Ishikawa (cell line): ENCODE measurements at regions not wholly inside any gene's neighbourhood (a gene's known extent, or its start where the extent isn't known, plus 50 kb on each side); places are given as distances from the start of the nearest gene placed in this dataset.

Experiments used
- CEBPB ChIP-seq: IDR thresholded peaks from 2 replicates; pipeline ENCODE4 v1.6.1; 2012
- CREB1 ChIP-seq: IDR thresholded peaks from 2 replicates; pipeline ENCODE4 v1.6.1; 2012; ENCODE audit warnings: low read depth
- EGR1 ChIP-seq: IDR thresholded peaks from 2 replicates; pipeline ENCODE4 v1.6.1; 2012
- EP300 ChIP-seq: IDR thresholded peaks from 2 replicates; pipeline ENCODE4 v1.6.1; 2012; ENCODE audit warnings: borderline replicate concordance
- FOXM1 ChIP-seq: IDR thresholded peaks from 2 replicates; pipeline ENCODE4 v1.6.1; 2012; ENCODE audit warnings: low read depth, borderline replicate concordance
- NFIC ChIP-seq: IDR thresholded peaks from 2 replicates; pipeline ENCODE4 v1.6.1; 2012
- RAD21 ChIP-seq: IDR thresholded peaks from 2 replicates; pipeline ENCODE4 v1.6.1; 2012; ENCODE audit warnings: low read depth
- TAF1 ChIP-seq: IDR thresholded peaks from 2 replicates; pipeline ENCODE4 v1.6.1; 2012; ENCODE audit warnings: low read depth, mild to moderate bottlenecking
- TCF12 ChIP-seq: IDR thresholded peaks from 2 replicates; pipeline ENCODE4 v1.6.1; 2012; ENCODE audit warnings: low read depth
- TEAD4 ChIP-seq: IDR thresholded peaks from 2 replicates; pipeline ENCODE4 v1.6.1; 2012
- YY1 ChIP-seq: IDR thresholded peaks from 2 replicates; pipeline ENCODE4 v1.6.1; 2012; ENCODE audit warnings: low read depth
- ZBTB7A ChIP-seq: IDR thresholded peaks from 2 replicates; pipeline ENCODE4 v1.6.1; 2012; ENCODE audit warnings: low read depth
- TF ChIP-seq, protein P1 (sequence below): IDR thresholded peaks from 2 replicates; pipeline ENCODE4 v1.6.1; 2012; ENCODE audit warnings: low read depth, mild to moderate bottlenecking
- TF ChIP-seq, protein P2 (sequence below): IDR thresholded peaks from 2 replicates; pipeline ENCODE4 v1.6.1; 2012
- TF ChIP-seq, protein P3 (sequence below): IDR thresholded peaks from 2 replicates; pipeline ENCODE4 v1.6.1; 2012

DNA sequence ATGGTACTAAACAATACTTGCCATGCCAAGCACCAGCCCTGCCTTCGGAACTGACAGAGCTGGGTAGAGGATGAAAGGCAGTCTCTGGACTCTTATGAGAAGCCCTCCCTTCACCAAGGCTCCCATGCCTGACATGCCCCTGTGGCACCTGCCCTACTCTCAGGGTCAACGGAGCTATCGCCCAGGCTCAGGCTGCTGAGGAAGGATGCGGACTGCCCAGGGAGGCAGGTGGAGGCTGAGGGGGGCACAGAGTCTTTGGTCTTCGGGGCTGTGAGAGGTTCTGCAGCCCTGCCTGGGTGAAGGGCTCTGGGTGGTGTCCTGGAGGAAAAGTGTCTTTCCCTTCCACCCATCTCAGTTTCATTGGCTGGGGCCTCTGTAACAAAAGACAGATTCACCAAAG lies 290.8 kb upstream of the B3GAT1 start:
- TF ChIP-seq, protein P1, sequence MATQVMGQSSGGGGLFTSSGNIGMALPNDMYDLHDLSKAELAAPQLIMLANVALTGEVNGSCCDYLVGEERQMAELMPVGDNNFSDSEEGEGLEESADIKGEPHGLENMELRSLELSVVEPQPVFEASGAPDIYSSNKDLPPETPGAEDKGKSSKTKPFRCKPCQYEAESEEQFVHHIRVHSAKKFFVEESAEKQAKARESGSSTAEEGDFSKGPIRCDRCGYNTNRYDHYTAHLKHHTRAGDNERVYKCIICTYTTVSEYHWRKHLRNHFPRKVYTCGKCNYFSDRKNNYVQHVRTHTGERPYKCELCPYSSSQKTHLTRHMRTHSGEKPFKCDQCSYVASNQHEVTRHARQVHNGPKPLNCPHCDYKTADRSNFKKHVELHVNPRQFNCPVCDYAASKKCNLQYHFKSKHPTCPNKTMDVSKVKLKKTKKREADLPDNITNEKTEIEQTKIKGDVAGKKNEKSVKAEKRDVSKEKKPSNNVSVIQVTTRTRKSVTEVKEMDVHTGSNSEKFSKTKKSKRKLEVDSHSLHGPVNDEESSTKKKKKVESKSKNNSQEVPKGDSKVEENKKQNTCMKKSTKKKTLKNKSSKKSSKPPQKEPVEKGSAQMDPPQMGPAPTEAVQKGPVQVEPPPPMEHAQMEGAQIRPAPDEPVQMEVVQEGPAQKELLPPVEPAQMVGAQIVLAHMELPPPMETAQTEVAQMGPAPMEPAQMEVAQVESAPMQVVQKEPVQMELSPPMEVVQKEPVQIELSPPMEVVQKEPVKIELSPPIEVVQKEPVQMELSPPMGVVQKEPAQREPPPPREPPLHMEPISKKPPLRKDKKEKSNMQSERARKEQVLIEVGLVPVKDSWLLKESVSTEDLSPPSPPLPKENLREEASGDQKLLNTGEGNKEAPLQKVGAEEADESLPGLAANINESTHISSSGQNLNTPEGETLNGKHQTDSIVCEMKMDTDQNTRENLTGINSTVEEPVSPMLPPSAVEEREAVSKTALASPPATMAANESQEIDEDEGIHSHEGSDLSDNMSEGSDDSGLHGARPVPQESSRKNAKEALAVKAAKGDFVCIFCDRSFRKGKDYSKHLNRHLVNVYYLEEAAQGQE = no peak
- TF ChIP-seq, protein P2, sequence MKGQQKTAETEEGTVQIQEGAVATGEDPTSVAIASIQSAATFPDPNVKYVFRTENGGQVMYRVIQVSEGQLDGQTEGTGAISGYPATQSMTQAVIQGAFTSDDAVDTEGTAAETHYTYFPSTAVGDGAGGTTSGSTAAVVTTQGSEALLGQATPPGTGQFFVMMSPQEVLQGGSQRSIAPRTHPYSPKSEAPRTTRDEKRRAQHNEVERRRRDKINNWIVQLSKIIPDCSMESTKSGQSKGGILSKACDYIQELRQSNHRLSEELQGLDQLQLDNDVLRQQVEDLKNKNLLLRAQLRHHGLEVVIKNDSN = no peak
- TF ChIP-seq ZBTB7A (no peak), EGR1 (no peak), NFIC (no peak), EP300 (no peak), RAD21 (no peak), TAF1 (no peak), FOXM1 (no peak), CEBPB (no peak), CREB1 (no peak), TCF12 (no peak)
- TF ChIP-seq, protein P3, sequence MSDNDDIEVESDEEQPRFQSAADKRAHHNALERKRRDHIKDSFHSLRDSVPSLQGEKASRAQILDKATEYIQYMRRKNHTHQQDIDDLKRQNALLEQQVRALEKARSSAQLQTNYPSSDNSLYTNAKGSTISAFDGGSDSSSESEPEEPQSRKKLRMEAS = no peak

DNA sequence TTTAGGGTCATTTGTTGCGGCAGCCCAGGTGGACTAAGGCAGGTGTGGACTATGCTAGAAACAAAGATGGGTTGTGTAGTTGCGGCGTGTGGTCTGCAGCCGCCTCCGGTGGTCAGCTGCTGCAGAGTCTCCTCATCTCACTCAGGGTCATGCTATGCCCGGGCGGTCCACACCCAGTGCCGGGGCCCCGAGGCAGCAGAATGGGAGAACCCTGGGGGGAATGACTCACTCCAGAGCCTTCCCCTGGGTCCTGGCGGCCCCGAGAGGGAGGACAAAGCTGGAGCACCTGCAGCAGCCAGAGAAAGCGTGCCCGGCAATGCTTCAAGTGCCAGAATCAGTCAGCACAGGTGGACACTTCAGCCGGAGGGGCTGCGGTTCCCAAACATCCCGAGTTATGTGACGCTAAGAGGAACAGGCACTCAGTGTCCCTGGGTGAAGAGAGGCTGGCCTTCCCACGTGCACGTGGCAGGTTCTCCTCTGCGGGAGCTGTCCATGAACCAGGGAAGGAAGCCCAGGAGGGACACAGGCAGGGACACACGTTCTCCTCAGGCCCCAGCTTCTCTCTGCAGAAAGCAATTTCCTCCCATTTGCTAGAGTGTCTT lies 289.6 kb upstream of the B3GAT1 start:
- no peak for TF ChIP-seq CEBPB
- no peak for TF ChIP-seq EP300
- TF ChIP-seq TAF1 = no peak
- TF ChIP-seq, protein P1 = no peak
- no peak for TF ChIP-seq FOXM1
- TF ChIP-seq ZBTB7A = no peak

DNA sequence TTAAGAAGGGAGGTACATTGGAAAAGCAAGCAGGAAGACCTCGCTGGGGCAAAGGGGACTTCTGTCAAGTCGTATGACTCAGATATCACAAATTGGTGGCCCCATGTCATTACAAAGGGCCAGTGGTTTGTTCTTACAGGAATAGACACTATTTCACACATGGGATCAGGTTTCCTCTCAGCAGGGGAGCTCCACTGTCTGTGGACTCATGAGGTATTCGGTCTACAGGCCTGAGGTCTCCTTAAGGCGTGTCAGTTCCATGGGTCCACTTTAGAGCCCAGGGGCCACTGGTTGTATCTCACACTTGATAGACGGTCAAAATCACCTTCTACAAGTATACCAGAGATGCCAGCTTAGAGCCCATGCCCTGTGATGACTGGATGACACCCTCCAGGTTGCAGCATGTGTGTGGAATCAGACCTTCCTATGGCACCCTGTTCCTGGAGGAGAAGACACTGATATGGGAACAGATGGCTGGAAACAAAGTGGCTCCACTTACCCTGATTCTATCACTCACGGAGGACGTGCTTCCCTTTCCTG lies 288.1 kb upstream of the B3GAT1 start:
- no peak for TF ChIP-seq EP300

DNA sequence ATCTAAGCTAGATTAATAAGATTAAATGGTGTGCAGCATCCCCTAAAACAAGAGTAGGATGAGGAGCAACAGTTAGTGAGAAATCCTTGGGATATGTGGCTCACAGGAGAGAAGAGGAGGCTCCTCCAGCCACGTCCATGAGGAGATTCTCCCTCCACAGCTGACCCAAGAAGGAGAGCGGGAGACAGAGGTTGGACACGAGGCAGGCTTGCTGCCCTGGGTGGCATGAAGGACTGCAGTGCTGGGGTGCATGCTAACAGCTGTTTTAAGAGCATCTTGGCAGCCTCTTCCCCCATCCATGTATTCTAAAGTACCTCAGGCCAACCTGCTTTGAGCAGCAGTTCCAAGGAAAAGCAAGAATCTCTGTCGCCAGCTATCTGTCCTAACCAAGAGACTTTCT lies 284.4 kb upstream of the B3GAT1 start:
- TF ChIP-seq, protein P1 = no peak
- TF ChIP-seq TEAD4 = no peak
- TF ChIP-seq, protein P2 = no peak
- TF ChIP-seq TAF1 = no peak
- TF ChIP-seq YY1 = no peak

DNA sequence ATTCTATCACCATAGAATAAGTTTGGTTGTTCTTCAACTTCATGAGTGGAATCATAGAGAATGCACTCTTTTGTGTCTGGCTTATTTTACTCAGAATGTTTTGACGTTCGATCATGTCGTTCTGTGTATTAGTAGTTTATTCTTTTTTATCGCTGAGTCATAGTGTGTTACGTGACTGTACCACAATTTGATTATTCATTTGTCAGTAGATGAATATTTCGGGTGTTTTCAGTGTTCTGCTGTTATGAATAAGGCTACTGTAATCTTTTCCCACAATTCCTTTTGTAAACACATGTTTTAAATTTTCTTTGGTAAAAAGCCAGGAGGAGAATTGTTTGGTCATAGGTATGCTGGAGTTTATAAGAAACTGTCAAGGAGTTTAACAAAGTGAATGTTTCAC lies 279.9 kb upstream of the B3GAT1 start:
- TF ChIP-seq ZBTB7A = no peak
- no peak for TF ChIP-seq TAF1
- TF ChIP-seq YY1 = no peak
- TF ChIP-seq, protein P3 = no peak
- TF ChIP-seq RAD21 = no peak
- no peak for TF ChIP-seq CREB1

DNA sequence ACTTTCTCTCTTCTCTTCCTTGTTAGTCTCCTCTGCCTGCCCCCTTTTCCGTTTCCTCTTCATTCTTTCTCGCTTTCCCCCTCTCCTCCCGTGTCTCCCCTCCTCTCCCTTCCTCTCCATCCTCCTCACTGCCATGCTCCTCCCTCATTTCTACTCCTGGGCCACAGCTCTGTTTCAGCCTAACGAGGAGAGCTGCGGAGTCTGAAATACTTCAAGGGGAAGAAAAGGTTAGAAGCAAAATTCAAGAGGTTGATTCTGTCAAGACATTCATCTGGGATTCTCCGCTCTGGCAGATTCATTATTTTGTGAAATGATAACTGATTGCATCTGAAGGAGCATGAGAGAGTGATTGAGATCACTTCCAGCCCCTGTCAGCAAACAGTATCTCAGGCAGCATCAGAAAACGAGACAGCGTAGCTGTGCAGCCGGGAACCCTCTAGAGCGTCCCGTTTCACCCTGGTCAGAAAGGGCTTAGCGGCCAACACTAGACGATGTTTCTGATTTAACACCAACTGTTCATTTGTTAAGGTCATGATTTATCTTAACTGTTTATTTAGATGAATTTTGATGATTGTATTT lies 279.3 kb upstream of the B3GAT1 start:
- TF ChIP-seq YY1 (no peak), FOXM1 (no peak), CEBPB (no peak)
